AG08395 (cell line): ENCODE measurements at regions not wholly inside any gene's neighbourhood (a gene's known extent, or its start where the extent isn't known, plus 50 kb on each side); places are given as distances from the start of the nearest gene placed in this dataset.

ENCODE experiments used
- DNase-seq: peaks from one replicate; pipeline ENCODE4 v3.0.0; 2012; ENCODE audit warnings: mixed read lengths, low spot score

DNA sequence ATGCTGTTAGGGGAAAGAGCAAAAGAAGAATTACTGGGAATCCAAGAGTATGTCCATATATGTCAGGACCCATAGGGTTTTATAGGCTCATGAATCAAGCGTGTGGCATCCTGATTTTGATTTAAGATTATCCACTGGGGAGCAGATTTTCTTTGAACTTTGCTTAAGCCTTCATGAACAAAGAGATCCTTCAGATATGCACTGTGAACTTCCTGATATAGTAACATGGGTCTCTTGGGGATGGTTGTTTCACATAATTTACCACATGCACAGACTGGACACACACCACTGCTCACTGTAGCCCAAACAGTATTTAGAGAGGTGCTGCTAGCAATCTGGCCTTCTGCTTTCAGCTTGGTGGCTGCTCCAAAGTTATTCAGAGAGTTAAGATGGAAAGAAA is 200.9 kb upstream of the ZPLD1 start:
- no peak for DNase-seq

DNA sequence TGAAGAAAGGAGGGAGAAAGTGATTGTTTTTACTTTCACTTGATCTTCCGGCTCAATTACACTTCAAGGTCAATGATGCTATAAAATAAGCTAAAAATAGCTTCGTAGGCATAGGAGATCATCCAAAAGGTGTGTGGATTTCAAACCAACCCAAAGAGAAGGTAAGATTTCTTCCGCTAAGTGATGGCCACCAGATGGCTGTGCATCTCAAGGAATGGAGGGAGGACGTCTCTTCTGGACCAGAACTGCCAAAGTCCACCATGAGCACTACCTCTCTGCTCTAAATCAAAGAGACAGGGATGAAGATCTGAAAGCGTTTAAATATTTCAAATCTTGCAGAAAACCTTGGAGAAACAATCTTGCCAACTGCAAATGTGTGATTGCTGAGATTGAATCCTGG is 199.1 kb upstream of the ZPLD1 start:
- DNase-seq: peak; percentile 53

DNA sequence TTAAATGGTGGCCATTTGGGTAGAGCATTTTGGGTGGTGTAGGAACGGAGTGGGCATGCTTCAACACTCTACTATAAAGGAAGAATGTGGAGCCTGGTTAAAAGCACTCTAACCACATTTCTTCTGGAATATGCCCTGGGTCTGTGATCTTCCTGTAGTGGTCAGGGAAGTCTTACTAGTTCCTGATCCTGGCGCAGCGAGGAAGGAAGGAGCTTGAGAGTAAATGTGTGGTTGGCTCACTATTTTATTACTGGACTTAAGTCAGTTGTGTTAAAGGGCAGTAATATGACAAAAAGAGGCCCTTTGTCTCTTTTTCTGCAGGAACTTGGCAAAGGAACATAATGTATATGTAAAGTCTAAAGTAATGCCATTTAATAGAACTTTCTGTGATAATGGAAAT is 197.6 kb upstream of the ZPLD1 start:
- no peak for DNase-seq

DNA sequence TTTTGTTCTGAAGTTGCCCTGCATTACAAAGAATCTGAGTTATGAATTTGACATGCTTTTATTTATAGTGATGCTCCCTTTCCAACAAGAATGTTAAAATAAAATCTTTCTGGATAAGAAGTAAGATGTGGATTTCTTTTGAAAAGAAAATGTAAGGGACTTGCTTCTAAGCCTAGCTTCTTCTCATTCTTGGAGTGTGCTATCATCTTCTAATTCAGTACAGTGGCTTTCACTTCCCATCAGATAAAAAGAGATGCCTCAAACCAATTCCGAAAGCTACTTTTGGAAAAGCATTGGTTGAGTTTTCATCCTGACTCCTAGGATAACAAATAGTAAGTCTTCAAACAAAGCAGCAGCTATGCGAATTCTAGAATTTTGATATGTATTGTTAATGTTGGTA is 197.0 kb upstream of the ZPLD1 start:
- DNase-seq: no peak

DNA sequence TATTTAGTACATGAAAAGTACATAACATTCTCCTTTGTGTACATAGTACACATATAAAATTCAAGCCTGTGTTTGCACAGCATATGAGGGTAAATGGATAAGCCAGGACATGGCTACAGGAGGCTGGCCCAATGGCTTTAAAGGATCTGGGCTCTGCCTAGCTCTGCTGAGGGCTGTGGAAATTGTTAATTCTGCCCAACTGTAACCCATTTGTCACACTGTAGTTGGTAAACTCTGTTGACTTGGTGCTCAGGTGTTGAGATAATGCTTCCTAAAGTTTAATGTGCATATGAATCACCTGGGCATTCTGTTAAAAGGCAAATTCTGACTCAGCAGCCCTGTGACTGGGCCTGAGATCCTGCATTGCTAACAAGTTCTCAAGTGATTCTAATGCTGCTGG is 196.5 kb upstream of the ZPLD1 start:
- DNase-seq: no peak

DNA sequence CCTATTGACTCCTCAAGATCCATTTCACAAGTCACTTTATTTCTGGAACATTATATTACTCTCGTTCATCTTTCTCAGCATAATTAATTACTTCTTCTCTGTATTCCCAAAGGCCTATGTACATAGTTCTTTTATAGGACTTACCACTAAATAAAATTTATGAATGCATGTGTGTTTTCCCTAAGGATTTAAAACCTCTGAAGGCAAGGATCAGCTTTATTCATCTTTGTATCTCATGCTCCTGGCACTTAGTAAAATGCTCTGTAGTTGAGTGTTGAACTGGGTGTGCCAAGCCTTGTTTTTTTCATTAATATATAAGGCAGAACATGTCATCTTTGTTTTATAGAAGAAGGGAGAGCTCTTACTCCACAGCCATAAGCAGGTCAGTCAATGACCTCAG is 194.1 kb upstream of the ZPLD1 start:
- DNase-seq: no peak

DNA sequence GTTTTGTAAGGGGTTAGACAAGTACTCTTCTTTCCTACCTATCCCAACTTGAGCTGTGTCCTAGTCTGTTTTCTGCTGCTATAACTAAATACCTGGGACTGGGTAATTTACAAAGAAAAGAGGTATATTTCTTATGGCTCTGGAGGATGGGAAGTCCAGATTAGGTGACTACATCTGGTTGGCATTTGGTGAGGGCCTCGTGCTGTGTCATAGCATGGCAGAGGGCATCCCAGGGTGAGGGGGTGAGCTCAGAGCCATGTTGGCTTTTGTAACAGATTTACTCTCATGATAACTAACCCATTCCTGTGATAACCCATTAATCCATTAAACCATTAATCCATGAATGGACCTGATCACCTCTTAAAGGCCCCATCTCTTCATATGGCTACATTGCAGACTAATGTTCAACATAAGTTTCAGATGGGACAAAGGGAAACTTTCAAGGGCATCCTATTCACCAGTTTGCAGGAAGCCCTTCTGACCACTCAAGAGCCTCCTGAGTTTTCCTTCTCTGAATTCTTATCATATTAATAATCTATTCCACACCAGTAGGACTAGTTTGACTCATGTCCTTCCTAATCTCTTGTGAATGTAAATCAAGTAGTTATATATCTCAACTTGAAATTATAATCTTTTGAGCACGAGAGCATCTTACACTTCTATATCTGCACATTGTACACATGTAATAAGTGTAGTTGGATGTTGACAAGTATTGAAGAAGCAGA is 185.7 kb upstream of the ZPLD1 start:
- no peak for DNase-seq

DNA sequence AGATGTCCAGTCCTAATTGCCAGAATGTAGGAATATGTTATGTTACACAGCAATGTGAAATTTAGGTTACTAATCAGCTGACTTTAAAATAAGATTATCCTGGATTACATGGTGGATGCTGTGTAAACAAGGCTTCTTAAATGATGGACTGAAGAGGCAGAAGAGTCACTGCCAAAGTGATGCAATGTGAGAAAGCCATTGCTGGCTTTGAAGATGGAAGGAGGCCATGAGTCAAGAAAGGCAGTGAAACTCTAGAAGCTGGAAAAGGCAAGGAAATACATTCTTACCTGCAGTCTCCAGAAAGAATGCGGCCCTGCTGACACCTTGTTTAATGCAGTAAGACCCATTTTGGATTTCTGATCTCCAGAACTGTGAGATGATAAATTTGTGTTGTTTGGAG is 179.1 kb upstream of the ZPLD1 start:
- no peak for DNase-seq

DNA sequence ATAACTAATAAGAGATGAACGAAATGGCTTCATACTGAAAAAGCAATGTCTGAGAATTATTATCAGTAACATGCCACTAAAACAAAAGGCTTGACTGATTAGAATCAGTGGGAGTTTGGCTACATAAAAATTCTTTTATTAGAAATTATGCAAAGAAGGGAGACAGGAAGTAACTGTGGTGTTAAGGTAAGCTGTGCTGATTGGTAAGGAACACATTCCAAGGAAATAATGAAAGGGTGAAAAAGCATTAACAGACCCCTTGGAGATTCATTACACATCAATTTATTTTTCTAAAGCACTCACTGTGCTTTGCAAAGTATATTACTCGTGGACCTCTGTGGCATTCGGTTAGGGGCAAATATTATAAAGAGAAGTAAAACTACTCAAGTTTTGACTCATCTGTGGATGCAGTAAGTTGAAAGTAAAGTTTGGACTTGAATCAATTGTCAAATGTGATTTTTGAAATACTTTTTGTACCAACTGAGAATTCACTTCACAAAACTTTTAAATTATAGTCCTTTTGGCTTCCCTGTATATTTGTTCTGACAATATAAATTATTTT is 176.1 kb upstream of the ZPLD1 start:
- no peak for DNase-seq

DNA sequence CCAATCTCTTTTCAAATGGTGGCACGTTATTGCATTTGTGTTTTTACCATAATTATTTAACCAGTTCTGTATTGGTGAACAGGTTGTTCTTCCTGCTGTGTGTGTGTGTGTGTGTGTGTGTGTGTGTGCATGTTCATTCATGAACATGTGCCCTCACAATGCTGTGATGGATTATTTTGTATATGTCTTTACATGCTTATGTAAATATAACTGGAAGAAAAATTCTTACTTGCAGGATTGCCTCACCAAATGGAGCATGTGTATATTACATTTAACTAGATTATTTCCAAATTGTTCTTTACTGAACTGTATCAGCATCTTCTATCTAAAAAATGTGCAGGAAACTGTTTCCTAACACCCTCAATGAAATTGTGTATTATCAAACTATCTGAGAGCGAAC is 175.2 kb upstream of the ZPLD1 start:
- no peak for DNase-seq

DNA sequence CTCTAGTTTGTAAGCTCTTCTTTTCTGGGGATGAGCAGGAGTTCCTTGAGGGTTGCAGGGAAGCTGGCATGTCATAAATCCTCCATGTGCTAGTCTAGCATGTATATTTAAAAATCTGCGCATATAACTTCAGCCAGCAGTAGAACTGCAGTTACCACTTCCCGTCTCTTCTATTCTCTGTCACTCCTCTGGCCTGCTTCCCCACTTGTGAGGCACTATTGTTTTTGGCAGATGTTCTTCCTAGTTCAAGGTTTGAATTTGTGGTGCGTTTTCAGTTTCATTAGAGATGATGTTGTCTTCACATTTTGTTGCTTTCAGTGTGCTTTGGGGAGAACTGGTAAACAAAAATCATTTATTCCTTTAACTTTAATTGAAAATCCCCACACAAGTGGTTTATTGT is 169.1 kb upstream of the ZPLD1 start:
- no peak for DNase-seq

DNA sequence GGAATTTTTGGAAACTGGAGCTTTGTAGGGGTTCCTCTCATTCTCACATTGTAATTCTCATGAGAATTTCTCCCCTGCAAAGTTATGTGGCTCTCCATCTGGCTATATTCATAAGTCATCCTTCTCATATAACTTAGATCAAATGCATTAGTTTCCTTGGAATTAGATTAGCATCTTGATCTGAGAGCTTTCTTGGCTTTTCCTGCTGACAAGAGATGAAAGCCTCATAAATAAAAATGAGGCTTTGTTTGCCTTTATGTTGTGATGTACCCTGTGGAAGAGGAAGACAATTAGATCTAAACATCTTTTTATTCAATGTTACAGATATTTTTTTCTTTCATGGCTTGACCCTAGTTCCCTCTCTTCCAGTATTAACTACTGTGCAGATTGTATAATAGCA is 165.4 kb upstream of the ZPLD1 start:
- no peak for DNase-seq

DNA sequence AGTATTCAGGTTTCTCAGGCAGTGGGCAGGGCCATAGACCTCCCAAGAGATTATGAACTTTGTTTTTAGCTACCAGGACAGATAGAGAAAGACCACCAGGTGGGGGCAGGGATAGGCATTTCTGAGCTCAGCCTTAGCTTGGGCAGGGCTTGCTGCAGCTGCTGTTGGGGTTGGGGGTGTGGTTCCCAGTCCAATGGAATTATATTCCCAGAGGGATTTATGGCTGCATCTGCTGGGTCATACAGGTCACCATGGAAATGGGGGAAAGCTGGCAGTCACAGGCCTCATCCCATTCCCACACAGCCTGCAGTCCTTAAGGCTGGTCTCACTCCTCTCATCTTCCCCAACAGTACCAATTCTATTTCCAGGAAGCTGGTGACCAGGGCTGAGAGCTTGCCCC is 144.6 kb upstream of the ZPLD1 start:
- no peak for DNase-seq

DNA sequence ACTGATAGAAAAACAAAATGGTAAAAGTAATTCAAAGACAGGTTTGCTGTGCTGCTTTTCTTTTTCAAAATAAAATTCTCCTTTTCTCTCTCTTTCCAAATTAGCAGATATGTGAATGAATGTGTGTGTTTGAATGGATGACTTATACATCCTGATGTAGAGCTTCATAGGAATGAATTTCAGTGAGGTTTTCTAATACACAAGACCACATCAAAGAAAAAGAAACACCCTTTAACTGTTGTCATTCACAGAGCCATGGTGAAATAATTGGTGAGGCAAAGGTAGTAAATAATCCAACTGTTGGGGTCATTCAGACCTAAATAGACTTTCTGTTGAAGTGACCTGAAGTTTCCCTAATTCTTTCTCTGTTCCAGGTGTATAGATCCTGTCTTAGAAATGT is 139.1 kb upstream of the ZPLD1 start:
- DNase-seq: no peak

DNA sequence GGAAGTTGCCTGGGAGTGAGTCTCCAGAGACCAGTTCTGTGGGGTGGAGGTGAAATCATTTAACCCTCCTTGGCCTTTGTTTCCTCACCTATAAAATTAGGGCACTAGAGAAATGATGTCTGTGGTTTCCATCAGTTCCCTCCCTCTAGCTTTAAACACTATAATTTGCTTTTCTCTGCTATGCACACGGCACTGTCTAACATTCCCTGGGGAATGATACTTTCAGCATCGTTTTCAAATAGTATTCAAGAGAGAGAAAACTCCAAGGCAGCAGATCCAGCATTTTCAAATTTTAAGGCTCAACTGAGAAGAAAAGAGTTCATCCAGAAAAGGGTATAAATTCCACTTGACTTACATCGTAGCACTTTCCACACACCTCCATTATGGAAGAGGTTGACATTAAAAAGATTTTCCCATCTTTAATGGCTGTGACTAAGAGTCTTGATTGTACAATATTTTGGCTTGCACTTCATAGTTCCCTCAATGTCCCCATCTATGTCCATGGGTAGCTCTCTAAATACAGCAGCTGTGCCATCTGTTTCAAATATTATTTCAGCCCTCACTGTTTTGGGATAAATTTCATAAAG is 137.7 kb upstream of the ZPLD1 start:
- no peak for DNase-seq

DNA sequence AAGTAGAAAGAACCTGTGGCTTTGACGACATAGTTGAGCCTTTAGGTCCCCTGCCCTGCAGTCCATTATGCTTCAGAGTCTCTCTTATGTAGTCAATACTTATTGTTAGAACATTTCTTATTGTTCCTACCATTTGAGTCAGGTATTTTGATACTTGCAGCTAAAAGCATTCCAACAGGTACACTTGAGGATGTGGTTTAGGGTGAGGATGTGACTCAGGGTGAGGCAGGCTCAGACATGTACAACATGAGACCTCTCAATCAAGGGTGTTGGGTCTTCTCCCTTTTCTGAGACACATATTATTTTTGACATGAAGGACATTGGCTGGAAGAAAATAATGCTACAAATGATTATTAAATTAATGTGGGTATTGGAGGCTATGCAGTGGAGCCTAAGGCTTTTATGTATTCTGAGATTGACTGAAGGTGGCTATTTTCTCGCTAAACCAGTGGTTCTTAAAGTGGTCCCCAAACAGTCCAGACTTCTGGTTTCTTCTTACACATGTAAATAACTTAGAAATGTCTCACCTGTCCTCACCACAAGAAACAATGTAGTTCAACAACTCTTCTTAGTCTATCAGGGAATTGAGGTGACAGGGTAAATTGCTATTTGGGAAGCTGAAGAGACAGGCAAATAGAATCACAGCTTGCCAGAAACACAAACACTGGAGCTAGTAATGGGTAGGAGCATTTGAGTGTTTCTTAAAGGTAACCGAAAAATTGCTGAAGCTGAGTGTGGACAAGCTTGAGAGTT is 135.5 kb upstream of the ZPLD1 start:
- DNase-seq: no peak

DNA sequence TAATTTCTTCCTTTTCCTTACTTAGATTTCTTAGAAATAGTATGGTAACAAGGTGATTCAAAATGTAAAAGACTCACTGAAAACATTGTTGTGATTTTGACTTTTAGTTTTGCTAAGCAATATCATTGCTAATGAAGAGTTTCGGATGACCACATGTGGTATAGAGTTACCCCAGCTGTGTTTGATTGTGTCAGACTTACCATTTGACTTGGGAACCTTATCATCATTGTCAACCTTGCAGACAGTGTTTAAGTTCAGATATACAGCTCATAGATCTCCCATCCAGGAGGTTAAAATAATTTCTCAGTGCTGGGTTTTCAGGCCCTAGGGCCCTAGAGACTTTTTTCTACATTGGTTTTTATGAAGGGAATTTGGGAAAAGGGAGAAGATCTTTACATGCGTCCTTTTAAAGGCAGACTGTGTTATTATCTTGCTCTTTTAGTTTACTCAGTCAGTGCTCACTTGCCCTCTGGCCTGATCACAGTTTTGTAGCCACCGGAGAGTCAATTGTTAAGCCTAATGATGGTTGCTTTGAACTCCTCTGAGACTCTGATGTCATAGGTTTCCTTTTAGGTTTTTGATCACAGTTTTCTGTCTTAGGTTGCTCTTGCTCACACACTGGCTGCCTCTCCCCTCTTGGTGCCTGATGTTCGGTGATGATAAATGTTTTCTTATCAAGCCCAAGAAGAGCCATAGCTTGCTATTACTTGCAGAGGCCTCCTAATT is 133.5 kb upstream of the ZPLD1 start:
- DNase-seq: no peak

DNA sequence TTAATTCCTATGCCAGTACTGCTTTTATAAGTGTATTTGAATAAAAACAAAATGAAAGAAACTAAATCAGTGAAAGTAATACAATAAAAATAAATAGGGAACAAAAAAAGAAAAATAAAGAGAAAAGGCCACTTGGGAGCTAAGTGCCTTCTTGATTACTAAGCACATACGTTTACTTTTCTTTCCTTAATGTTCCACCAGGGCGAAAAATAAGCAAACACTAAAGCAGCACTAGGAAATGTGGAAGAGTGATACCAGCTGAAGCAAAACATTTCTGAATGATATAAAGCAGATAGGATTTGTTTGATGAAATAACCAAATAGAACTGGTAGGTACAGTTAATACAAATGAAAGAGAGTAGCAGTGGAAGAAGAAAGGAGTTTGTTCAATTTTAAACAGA is 132.8 kb upstream of the ZPLD1 start:
- no peak for DNase-seq

DNA sequence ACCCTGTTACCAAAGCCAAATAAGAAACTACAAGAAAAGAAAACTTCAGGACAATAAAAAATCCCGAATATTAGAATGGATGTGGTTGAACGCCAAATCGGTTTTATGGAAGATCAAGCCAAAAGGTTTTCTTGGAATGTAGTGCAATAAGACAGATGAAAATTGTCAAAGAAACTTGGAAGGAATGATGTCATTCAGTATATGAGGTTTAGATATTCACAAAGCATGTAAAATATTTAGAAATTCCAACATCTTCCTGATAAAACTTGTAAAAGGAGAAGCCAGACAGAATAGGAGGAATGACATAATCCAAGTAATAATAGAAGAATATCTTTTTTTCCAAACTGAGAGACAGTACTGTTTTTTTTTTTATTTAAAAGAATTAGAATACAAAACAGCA is 130.3 kb upstream of the ZPLD1 start:
- no peak for DNase-seq

DNA sequence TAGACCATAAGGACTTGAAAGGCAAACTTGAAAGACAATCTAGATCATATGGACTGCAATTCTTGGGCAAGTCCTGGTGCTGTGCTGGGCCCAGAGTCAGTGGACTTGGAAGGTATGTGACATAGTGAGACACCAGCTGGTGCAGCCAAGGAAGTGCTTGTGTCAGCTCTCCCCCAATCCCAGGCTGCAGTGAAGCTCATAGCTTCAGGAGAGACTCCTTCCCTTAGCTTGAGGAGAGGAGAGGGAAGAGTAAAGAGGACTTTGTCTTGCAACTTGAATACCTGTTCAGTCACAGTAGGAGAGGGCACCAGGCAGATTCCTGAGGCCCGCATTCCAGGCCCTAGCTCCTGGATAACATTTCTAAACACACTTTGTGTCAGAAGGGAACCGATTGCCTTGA is 127.4 kb upstream of the ZPLD1 start:
- DNase-seq: no peak

DNA sequence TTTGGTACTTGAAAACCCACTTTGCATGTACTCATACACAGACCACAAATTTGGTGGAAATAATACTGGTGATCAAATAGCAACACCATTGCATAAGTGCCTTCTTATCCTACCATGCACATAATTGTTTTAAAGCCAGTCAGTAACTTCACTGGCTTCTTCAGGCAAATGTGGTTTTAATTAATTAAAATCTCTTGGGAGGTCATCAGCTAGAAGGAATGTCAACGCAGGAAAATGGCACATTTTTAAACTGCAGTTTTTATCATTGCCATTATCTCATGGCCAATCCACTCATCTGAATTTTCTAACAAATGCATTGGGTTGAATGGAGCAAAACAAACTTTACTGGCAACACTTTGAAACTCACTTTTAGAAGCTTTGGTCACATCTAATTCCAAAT is 105.7 kb upstream of the ZPLD1 start:
- no peak for DNase-seq

DNA sequence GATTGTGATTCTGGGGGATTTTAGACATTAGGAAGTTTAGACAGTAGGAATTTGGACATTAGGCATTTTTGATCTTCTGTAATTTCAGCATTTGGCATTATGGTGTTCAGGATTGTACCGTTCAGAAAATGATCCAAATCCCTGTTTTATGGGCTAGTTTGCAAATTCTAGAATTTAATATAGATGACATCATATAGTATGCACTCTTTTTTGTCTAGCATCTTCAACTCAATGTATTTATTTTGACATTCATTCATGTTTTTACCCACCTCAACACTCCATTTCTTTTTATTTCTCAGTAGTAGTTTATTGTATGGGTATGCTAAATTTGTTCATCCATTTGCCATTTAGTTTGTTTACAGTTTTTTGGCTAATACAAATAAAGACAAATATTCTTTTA is 105.3 kb upstream of the ZPLD1 start:
- no peak for DNase-seq

DNA sequence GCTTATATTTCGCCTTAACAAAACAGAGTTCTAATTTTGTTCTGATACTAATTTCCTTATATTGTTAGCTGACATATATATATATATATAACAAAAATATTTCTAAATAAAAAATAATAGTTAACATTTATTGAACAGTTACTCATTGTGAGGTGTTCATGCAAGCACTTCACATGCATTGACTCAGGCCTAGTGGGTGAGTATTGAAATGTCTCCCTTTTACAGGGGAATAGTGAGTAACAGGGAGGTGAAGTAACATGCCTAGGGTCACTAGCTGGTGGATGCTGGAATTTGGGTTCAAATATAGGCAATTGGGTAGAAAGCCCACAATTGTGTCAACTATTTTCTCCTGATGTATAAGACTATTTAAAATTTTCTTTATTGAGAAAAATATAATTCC is 102.6 kb upstream of the ZPLD1 start:
- DNase-seq: no peak
